ENCODE measurements at regions not wholly inside any gene's neighbourhood (a gene's known extent, or its start where the extent isn't known, plus 50 kb on each side); places are given as distances from the start of the nearest gene placed in this dataset.

GRCh38 chr1:82901561-82901960, 1097.4 kb downstream of the TTLL7 start:
- Histone ChIP-seq H3K9me3 (no peaks in the 10 kb centered on the region), H3K4me3 (no peak overlapping the region), H3K27me3 (no peaks in the 10 kb centered on the region), H3K36me3 (no peaks in the 10 kb centered on the region), H3K4me1 (no peaks in the 10 kb centered on the region), H3K27ac (no peak overlapping the region)
- ATAC-seq (no peak), FAIRE-seq (no peak), DNase-seq (no peak)
- TF ChIP-seq CTCF (IDR thresholded peaks at IDR 0.05) = no peak
- WGBS, 2 donors = 81 to 90% methylated on average over 5 of the region's 5 CpGs
- intact Hi-C loops (cut with DNase I) = no loop called here

- DNase-seq (no peak), FAIRE-seq (no peak), ATAC-seq (no peak)
- no peak for TF ChIP-seq CTCF (IDR thresholded peaks at IDR 0.05)
- Histone ChIP-seq H3K27ac (no peak overlapping the region), H3K27me3 (no peaks in the 10 kb centered on the region), H3K4me1 (no peaks in the 10 kb centered on the region), H3K4me3 (no peak overlapping the region), H3K36me3 (no peaks in the 10 kb centered on the region), H3K9me3 (no peaks in the 10 kb centered on the region)
- WGBS, 2 donors = 76 to 89% methylated on average over 1 of the region's 1 CpG
- intact Hi-C loops (cut with DNase I) = no loop called here
Measured at GRCh38 chr1:82901118-82901517, 1097.8 kb downstream of the TTLL7 start.

- no peaks in the 10 kb centered on the region for H3K4me1 ChIP-seq
- WGBS, 2 donors = 87 to 92% methylated on average over 3 of the region's 3 CpGs
- FAIRE-seq = no peak
Measured at GRCh38 chr1:82899017-82899416, 1098.3 kb downstream of the ADGRL2 start.

GRCh38 chr1:82897549-82897948, 1096.8 kb downstream of the ADGRL2 start:
- FAIRE-seq (no peak), DNase-seq (no peak), ATAC-seq (no peak)
- no peaks in the 10 kb centered on the region for H3K27me3 ChIP-seq
- intact Hi-C loops (cut with DNase I) = no loop called here
- no peaks in the 10 kb centered on the region for H3K4me1 ChIP-seq
- H3K36me3 ChIP-seq = no peaks in the 10 kb centered on the region
- no peaks in the 10 kb centered on the region for H3K9me3 ChIP-seq
- 29 to 33% methylated on average over 1 of the region's 1 CpG for WGBS, 2 donors
- H3K4me3 ChIP-seq = no peak overlapping the region
- H3K27ac ChIP-seq = no peak overlapping the region
- TF ChIP-seq CTCF (IDR thresholded peaks at IDR 0.05) = no peak

More at GRCh38 chr1:82899017-82899416, 1098.3 kb downstream of the ADGRL2 start:
- TF ChIP-seq CTCF (IDR thresholded peaks at IDR 0.05) = no peak
- Histone ChIP-seq H3K27me3 (no peaks in the 10 kb centered on the region), H3K27ac (no peak overlapping the region), H3K9me3 (no peaks in the 10 kb centered on the region), H3K36me3 (no peaks in the 10 kb centered on the region), H3K4me3 (no peak overlapping the region)
- intact Hi-C loops (cut with DNase I) = no loop called here
- DNase-seq (no peak), ATAC-seq (no peak)

GRCh38 chr1:82896036-82896435, 1095.3 kb downstream of the ADGRL2 start:
- DNase-seq (no peak), FAIRE-seq (no peak), ATAC-seq (no peak)
- Histone ChIP-seq H3K4me1 (no peaks in the 10 kb centered on the region), H3K27me3 (no peaks in the 10 kb centered on the region), H3K9me3 (no peaks in the 10 kb centered on the region), H3K36me3 (no peaks in the 10 kb centered on the region), H3K27ac (no peak overlapping the region), H3K4me3 (no peak overlapping the region)
- intact Hi-C loops (cut with DNase I) = no loop called here
- no peak for TF ChIP-seq CTCF (IDR thresholded peaks at IDR 0.05)

Data from pancreas (tissue), 10 donors.